Muscle layer of duodenum (tissue), 2 donors: ENCODE measurements at regions not wholly inside any gene's neighbourhood (a gene's known extent, or its start where the extent isn't known, plus 50 kb on each side); places are given as distances from the start of the nearest gene placed in this dataset.

Experiments
- H3K27ac ChIP-seq: one replicate; pipeline ENCODE4 v1.7.0; 2013; ENCODE audit warnings: mild to moderate bottlenecking, low read length
- H3K27me3 ChIP-seq: one replicate; pipeline ENCODE4 v1.7.0; 2013; ENCODE audit warnings: low read depth, mild to moderate bottlenecking, control low read depth, low read length
- H3K36me3 ChIP-seq, 2 donors: one replicate each; pipeline ENCODE4 v1.7.0; 2013; ENCODE audit warnings: low read length in 2 of 2, control low read depth in 1 of 2, mild to moderate bottlenecking in 1 of 2; ENCODE audit not compliant: insufficient read depth in 2 of 2, control insufficient read depth in 1 of 2
- H3K4me1 ChIP-seq, 2 donors: one replicate each; pipeline ENCODE4 v1.7.0; 2013; ENCODE audit warnings: low read length in 2 of 2, mild to moderate bottlenecking in 2 of 2, control low read depth in 1 of 2, moderate library complexity in 1 of 2; ENCODE audit not compliant: insufficient read depth in 2 of 2, control insufficient read depth in 1 of 2
- H3K4me3 ChIP-seq, 2 donors: one replicate each; pipeline ENCODE4 v1.7.0; 2013; ENCODE audit warnings: low read length in 2 of 2, low read depth in 1 of 2, mild to moderate bottlenecking in 1 of 2
- H3K9me3 ChIP-seq, 2 donors: one replicate each; pipeline ENCODE4 v1.7.0; 2013; ENCODE audit warnings: low read length in 2 of 2, control low read depth in 1 of 2, mild to moderate bottlenecking in 1 of 2; ENCODE audit not compliant: control insufficient read depth in 1 of 2
- donor health status: healthy.

DNA sequence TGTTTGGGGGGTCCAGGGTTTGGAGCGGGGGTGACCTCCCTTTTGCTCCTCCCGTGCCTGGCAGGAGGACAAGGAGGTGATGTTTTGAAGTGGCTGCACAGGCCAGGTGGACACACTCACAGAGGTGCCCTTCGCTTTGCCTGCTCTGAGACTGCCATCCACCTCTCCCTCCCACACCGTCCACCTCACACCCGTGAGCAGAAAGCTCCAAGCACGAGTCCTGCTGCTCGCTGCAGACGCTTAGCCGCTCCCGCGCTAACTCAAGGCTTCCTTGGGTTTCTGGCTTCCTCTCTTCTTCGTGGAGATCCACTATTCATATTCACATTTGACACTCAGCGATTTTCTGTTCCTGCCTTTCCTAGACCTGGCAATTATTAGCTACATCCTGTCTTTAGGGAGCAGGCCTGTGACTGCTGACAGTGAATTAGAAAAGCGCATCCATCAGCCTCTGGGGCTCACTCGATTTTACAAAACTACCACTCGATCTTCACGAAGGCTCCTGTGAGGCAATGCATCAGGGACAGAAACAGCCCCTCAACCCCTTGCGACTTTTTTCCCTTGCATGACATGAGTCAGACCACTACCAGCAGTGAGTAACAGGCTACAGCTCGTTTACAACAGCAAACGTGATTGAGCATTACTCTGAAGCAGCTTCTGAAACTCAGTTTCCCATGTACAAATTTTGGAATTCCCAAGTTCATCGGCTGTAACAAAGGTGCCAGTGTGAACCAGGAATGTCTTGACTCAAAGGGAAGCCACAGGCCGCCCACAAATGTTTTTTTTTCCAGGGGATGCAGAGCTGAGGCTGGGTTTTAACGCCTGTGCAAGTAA is 238.7 kb upstream of the SOX11 start:
- no peaks in the 10 kb centered on the region for H3K4me1 ChIP-seq
- no peak overlapping the region for H3K27ac ChIP-seq
- H3K36me3 ChIP-seq: no peaks in the 10 kb centered on the region
- no peaks in the 10 kb centered on the region for H3K27me3 ChIP-seq
- no peak overlapping the region for H3K4me3 ChIP-seq
- H3K9me3 ChIP-seq: no peaks in the 10 kb centered on the region

DNA sequence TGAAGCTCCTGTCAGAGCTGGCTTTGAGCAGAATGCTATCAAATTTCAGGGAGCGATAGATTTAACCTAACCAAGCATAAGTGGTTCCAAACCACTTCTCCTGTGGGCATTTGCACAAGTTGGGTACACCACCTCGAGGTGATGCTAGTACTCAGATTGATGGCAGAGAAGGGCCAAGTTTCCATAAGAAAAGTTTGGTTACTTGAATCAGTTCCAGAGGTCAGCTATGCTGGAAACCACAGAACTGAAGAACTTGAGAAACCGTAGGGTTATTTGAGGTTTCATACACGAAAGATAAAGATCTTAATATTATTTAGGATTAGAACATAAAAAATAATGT is 238.2 kb upstream of the SOX11 start:
- Histone ChIP-seq H3K4me1 (no peaks in the 10 kb centered on the region), H3K27me3 (no peaks in the 10 kb centered on the region), H3K27ac (no peak overlapping the region), H3K9me3 (no peaks in the 10 kb centered on the region), H3K4me3 (no peak overlapping the region), H3K36me3 (no peaks in the 10 kb centered on the region)

DNA sequence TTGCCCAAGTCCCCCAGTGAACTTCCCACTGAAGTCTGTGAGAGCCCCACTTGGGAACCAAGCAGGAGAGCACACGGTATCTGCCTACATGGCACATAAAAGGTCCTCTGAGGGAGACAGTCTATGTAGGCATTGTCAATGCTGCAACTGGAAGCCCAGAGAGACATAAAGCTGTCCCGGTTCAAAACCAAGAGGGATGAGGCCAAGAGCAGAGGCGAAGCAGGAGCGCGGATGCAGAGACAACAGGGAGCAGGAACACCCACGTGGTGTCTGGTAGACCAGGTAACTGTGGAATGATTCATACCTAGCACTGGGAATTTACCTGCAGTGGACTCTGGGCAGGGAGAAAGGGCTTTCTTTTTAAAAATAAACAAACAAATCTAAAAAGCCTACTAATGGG is 233.1 kb upstream of the SOX11 start:
- Histone ChIP-seq H3K9me3 (no peaks in the 10 kb centered on the region), H3K27me3 (no peaks in the 10 kb centered on the region), H3K4me3 (no peak overlapping the region), H3K27ac (no peak overlapping the region), H3K4me1 (no peaks in the 10 kb centered on the region), H3K36me3 (no peaks in the 10 kb centered on the region)

DNA sequence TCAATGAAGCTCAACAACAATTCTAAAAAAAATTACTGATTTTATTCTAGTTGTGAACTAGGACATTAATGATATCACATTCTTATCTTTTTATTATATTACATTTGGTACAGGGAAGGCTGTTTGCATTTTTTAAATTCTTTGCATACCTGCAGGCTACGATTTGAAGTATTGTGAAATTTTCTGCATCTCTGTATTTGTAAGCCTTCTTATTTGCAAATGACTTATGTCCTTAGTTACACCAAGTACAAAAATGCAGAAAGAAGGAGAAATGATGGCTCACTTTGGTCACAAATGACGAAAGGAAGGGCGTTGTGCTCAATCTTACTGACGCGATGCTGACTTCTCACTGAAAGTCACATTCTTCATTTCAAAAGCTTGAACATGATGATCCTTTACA is 227.5 kb upstream of the SOX11 start:
- H3K9me3 ChIP-seq: no peaks in the 10 kb centered on the region
- H3K4me3 ChIP-seq: no peak overlapping the region
- no peaks in the 10 kb centered on the region for H3K27me3 ChIP-seq
- H3K4me1 ChIP-seq: no peaks in the 10 kb centered on the region
- no peaks in the 10 kb centered on the region for H3K36me3 ChIP-seq
- no peak overlapping the region for H3K27ac ChIP-seq

DNA sequence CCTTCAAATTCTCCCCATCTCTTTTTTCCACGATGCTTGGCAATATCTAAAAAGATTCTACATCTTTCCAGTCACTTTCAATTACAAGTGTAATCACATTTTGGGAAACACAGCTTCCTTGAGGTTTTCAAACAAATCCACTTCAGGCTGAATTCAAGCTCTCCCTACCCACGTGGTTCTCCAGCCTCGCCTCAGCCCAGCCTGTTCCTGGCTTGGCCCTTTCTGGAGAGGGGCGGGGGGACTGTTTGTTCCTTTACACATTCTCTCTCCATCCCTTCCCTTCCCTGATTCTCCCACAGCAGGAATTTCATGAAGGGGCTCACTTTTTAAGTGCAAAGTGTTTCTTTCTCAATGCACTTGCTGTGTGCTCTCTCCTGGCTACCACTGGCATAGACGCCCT is 226.3 kb upstream of the SOX11 start:
- no peak overlapping the region for H3K4me3 ChIP-seq
- no peaks in the 10 kb centered on the region for H3K36me3 ChIP-seq
- H3K27me3 ChIP-seq: no peaks in the 10 kb centered on the region
- H3K27ac ChIP-seq: no peak overlapping the region
- no peaks in the 10 kb centered on the region for H3K4me1 ChIP-seq
- H3K9me3 ChIP-seq: no peaks in the 10 kb centered on the region

DNA sequence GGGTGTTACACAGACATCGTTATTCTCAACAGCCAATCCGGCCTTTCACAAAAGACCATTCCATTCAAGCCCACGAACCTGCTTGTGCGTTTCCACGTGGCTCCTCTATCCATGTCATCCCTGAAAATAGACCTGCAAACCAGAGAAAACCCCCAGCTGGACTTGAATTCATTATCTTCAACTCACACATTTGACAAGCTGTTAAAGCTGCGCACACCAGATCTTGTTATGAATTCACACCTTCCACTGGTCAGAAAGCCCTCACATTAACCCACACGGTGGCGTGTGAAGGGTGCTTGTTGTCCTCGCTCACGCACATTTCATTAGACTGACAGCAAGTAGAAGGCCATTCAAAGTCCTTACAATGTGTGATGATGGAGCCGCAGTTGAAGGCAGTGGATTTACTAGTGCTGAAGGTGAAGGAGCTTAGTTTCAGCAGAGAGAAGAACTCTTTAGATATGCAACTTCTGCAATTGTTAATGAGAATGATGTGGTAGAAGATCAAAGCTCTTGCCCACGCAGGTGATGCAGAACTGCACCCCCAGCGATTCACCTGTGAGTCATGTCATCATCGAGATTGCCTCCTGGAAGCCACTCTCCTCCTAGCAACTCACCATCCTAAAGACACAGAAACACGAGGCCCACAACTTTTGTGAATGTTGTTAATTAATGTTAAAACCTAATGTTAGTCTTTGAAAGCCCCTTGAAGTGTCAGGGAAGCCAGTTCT is 224.8 kb upstream of the SOX11 start:
- no peaks in the 10 kb centered on the region for H3K36me3 ChIP-seq
- H3K4me3 ChIP-seq: no peak overlapping the region
- H3K27me3 ChIP-seq: no peaks in the 10 kb centered on the region
- no peak overlapping the region for H3K27ac ChIP-seq
- H3K9me3 ChIP-seq: no peaks in the 10 kb centered on the region
- H3K4me1 ChIP-seq: no peaks in the 10 kb centered on the region

DNA sequence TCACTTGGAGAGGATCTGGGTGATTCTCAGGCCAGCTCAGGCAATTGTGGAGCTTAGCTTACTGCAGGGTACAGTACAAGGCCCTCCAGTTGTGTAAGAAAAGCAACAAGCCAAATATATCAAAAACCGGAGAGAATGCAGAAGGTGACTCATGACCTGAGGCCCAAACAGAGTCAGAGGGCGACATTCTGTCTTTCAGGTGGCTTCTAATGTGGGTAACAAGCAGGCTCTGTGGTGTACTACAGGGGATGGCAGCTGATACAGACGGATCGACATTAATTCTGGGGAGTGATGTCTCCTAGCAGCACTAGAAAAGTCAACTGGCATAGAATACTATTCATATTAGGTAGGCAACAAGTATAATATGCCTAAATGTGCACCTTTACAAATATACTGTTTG is 219.5 kb upstream of the SOX11 start:
- Histone ChIP-seq H3K4me1 (no peaks in the 10 kb centered on the region), H3K9me3 (no peaks in the 10 kb centered on the region), H3K27ac (no peak overlapping the region), H3K27me3 (no peaks in the 10 kb centered on the region), H3K36me3 (no peaks in the 10 kb centered on the region), H3K4me3 (no peak overlapping the region)

DNA sequence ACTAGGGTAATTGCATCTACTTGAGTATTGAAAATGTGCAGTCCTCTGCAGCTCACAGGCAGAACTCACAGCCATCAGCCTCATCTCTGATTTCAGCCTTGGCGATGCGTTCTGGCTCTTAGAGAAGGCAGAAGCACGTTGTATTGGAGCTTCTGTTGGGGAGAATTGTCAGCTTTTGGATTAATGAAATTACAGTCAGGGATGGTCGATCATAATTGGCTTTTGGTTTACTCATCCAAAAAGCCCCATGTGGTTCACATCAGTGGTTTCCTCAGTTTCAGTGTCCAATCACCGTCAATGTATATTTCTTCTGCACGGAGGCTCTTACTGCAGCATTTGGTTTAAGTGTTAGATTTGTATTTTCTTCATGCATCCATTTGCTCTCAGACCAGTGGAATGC is 218.5 kb upstream of the SOX11 start:
- no peaks in the 10 kb centered on the region for H3K36me3 ChIP-seq
- H3K27me3 ChIP-seq: no peaks in the 10 kb centered on the region
- H3K27ac ChIP-seq: no peak overlapping the region
- no peaks in the 10 kb centered on the region for H3K9me3 ChIP-seq
- no peaks in the 10 kb centered on the region for H3K4me1 ChIP-seq
- no peak overlapping the region for H3K4me3 ChIP-seq

DNA sequence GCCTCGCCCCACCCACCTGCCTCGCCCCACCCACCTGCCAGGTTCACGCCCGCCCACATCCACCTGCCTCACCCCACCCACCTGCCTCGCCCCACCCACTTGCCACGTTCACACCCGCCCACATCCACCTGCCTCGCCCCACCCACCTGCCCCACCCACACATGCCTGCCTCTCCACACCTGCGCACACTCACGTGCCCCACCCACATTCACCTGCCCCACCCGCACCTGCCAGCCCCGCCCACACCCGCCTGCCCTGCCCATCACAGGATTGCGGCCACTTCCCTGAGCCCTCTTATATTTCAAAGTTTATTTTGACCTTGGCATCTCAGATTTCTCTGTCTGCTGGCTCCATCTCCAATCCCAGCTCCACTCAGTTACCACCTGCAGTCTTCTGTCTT is 217.5 kb upstream of the SOX11 start:
- Histone ChIP-seq H3K4me3 (no peak overlapping the region), H3K27me3 (no peaks in the 10 kb centered on the region), H3K9me3 (no peaks in the 10 kb centered on the region), H3K27ac (no peak overlapping the region), H3K36me3 (no peaks in the 10 kb centered on the region), H3K4me1 (no peaks in the 10 kb centered on the region)

DNA sequence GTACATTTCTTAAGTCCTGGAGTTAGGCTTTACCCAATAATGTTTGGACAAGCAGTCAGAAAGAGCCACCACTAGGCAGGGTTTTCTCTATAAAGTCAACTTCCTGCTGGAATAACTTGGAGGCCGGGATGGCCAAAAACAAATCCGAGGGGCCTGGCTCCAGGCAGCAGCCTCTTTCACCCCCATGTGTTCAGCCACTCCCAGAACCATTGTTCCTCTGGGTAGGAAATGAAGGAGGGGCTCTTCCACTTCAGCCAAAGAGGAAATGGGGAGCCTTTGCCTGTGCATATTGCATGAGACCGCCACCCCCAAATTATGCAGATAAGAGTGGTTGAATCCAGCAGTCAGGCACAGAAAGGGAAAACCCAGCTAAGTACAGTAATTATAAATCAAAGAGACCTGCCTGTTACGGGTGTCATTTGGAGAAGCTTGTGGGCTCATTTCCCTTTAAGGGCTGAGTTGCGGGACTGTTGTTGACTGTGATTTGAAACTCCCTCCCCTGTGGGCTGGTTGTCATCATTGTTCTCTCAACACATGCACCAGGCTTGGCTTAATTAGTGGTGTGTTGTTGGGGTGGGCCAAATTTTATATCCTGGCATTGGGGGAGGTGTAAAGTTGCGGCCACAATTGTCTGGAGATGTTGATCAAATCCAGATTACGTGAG is 212.8 kb upstream of the SOX11 start:
- Histone ChIP-seq H3K27me3 (no peaks in the 10 kb centered on the region), H3K27ac (no peak overlapping the region), H3K4me1 (no peaks in the 10 kb centered on the region), H3K9me3 (no peaks in the 10 kb centered on the region), H3K36me3 (no peaks in the 10 kb centered on the region), H3K4me3 (no peak overlapping the region)

GRCh38 chr2:5482929-5483331 is 209.3 kb upstream of the SOX11 start:
- no peaks in the 10 kb centered on the region for H3K4me1 ChIP-seq
- no peak overlapping the region for H3K27ac ChIP-seq

More at GRCh38 chr2:5482929-5483331, 209.3 kb upstream of the SOX11 start:
- Histone ChIP-seq H3K36me3 (no peaks in the 10 kb centered on the region), H3K27me3 (no peaks in the 10 kb centered on the region), H3K4me3 (no peak overlapping the region), H3K9me3 (no peaks in the 10 kb centered on the region)
